Stimulated activated CD4-positive, alpha-beta T cell treated with anti-CD3 and anti-CD28 coated beads, Interleukin-12 subunit alpha, Interleukin-12 subunit beta, amount 100 ng/mL, for 24 hours (primary cell): ENCODE measurements at regions not wholly inside any gene's neighbourhood (a gene's known extent, or its start where the extent isn't known, plus 50 kb on each side); places are given as distances from the start of the nearest gene placed in this dataset.
A peak's percentile ranks its signal among the peaks of the same experiment; 100 is the strongest.

Experiments
- DNase-seq, 2 experiments: peaks; one replicate each; pipeline ENCODE4 v3.0.0-alpha.2; 2020; ENCODE audit warnings: low read depth in 2 of 2

DNA sequence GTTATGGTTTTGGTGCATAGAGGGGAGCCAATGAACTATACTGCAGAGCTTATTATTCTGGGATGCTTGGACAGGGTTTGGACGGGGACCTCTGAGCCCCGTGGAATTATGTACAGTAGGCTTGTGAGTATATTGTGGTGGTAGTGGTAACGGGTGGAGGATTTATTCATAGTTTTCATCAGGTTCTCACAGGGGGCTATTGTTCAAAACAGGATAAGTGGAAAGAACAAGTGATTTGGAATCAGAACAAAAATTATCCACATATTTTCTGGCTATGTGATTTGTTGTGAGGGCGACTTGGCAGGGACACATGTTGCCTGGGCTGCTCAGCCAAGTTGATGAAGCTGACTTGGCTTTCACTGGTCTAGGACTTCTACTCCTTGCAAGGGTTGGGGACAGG is 64.6 kb upstream of the ELOVL5 start:
- DNase-seq: no peak

DNA sequence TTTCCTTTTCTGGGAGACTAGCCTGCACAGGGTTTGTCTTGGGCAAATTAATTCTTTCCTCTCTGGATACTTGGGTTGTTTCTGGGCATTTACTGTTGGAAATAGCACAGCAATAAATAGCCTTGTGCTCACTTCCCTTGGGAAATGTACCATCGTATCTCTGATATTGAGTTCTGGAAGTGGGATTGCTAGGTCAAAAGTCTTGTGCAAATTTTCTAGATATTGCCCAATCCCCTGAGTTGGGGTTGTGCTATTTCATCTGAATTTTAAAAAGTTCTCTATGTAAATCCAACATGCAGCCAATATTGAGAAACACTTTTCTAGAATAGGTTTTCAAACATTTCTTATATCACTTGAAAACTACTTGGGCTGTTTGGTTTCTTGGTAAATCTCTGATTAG is 64.0 kb upstream of the ELOVL5 start:
- DNase-seq: no peak

DNA sequence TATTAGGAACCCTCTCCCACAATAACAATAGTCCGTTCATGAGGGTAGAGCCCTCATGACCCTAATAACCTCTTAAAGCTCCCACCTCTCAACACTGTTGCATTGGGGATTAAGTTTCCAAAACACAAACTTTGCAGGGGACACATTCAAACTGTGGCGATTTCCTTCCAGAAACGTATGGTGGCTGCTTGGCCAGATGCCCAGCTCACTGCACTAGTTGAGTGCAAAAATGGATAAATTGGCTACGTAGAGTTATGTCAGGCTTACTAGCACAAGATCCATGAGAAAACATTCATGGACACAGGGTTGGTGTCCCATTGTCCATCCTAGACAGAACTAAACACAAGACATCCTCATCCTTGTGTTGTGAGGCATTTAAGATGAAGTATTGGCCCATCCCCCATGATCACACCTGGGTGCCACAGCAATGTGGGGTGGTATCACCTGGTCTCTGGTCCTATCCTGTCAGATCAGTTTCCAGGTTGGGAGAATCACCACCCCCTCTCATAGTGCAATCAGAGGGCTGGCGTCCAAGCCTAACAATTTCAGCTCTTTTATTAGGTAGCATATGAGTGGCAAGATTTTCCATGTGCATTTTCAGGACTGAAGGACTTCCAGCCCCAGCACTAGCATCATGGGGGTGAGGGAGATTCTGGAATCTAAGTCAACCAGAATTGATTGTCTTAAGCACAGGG is 63.4 kb upstream of the ELOVL5 start:
- DNase-seq: no peak

- DNase-seq: no peak
These were observed 62.7 kb upstream of the ELOVL5 start for GRCh38 chr6:53411451-53411850.

DNA sequence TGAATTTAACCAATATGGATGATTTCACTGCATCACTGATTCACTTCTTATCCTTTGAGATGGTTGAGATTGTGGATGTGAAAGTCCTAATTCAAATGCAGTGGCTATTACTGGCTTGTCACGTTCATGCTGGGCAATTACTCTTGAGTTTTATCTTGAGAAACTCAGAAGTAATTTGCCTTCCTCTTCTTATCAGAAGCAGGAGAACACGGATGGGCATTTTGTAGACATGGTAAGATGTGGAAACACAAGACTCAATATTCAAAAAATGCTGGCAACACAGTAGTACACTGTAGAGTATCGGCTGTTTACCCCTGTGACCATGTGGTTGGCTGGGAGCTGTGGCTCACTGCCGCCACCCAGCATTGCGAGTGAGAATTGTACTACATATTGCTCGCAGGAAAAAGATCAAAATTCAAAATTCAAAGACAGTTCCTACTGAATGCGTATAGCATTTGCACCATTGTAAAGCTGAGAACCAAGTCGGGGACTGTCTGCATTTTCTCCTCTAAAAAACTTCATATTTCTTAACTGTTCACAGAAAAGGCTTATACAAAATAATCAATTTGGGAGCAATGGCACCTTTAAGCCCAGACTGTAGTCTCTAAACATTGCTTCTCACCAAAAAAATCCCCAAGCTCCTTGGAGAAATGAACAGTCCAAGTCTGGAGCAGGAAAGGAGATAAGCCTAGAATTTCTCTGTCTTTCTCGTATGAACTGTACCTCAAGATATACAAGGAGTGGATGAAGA is 61.9 kb upstream of the ELOVL5 start:
- peak; percentile 5 to 22 for DNase-seq

GRCh38 chr6:53408826-53409225 is 60.1 kb upstream of the ELOVL5 start:
- no peak for DNase-seq

GRCh38 chr6:53399027-53399344 is 50.2 kb upstream of the ELOVL5 start:
- no peak for DNase-seq

GRCh38 chr6:53398247-53399026 is 49.7 kb upstream of the ELOVL5 start:
- no peak for DNase-seq
